ENCODE measurements at regions not wholly inside any gene's neighbourhood (a gene's known extent, or its start where the extent isn't known, plus 50 kb on each side); places are given as distances from the start of the nearest gene placed in this dataset.

DNA sequence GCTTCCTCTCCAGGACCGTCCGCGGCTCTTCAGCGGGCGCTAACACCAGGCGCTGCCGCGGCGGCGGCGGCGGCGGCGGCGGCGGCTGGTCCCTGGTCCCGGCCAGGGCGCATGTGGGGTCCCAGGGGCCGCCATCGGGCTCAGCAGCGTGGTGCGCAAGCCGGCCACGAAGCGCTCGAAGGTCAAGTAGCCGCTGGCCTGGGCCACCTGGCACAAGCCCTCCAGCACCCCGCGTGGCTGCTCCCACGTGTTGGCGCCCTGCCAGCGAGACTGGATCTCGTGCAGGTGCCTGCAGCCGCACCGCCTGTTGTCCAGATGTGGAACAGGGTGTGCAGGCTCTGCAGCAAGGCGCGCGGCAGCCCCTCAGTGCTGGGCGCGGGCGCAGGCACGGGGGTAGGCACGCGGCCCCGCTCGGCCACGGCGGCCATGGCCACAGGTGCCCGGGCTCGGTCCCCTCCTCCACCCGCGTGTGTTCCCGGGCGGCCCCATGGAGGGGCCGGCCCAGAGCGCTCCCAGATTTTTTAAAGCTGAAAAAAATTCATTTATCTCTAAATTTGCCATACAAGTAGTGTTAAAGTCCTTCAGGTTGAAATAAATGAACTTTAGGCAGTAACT is 884.2 kb upstream of the ZNF722 start:
- Mint-ChIP-seq H3K27me3 (ENCODE audit: unreplicated experiment) (no peaks in the 10 kb centered on the region), H3K36me3 (ENCODE audit: unreplicated experiment) (no peaks in the 10 kb centered on the region), H3K9me3 (ENCODE audit: unreplicated experiment) (peaks cover 44% of the 10 kb centered on the region), H3K4me1 (ENCODE audit: unreplicated experiment) (no peaks in the 10 kb centered on the region), H3K4me3 (ENCODE audit: unreplicated experiment) (no peak overlapping the region), H3K27ac (ENCODE audit: unreplicated experiment) (no peak overlapping the region)
- TF ChIP-seq CTCF (IDR thresholded peaks at IDR 0.05): no peak
- DNase-seq (ENCODE audit: extremely low spot score, unreplicated experiment): no peak

Measured in osteocyte (in vitro differentiated cells).